CD4-positive, alpha-beta T cell treated with Interleukin-4 for 1 hour (primary cell): ENCODE measurements at regions not wholly inside any gene's neighbourhood (a gene's known extent, or its start where the extent isn't known, plus 50 kb on each side); places are given as distances from the start of the nearest gene placed in this dataset.

Experiments
- DNase-seq, 2 donors: peaks; one replicate each; pipeline ENCODE4 v3.0.0-alpha.2; 2020 to 2022

DNA sequence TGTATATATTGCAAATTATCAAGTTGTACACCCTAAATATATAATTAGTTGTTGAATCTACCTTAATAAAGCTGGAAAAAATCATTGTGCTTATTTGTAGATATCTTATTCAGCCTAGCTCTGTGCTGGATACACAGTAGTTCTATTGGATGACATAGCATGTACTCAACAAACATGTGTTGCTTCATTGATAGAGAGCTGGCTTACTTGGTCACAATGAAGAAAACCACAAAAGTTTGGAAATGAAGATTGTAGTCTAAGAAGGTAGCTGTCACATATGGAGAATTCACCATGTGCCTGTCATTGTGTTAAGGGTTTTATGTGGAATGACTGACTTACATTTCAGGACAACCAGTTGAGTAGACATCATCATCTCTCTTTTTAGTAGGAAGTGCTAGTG is 278.9 kb downstream of the LMO7 start:
- DNase-seq: no peak

DNA sequence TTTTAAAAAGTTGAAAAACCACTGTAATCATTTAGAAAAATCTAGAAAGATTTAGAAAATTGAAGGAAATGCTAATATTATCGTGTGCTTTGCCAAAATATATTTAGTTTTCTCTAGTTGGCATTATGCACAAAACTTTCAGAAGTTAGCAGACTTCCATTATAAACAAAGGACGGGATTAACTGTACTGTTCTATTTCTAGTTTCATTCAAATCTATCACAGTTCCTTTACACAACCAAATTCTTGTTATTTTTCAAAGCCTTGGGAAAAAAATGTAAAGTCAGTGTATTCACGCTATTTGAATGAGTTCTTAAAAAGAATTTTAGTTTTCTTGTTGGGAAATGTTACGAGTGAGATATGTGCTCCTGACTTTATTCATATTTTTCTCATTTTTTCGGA is 277.8 kb downstream of the LMO7 start:
- DNase-seq: no peak

DNA sequence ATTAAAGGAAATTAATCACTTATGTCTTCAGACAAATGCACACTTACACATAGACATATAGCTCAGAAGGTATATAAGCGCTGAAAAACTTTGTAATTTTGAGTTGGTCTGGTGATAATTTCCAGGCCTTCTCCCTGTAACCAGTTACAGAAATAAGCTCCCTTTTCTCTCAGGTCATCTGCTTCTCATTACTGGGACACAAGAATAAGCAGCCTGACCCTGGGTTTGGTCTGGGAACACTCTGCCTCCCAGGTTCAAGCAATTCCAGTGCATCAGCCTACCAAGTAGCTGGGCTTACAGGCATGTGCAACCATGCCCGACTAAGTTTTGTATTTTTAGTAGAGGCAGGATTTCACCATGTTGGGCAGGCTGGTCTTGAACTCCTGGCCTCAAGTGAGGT is 274.5 kb downstream of the LMO7 start:
- no peak for DNase-seq
